HG03066 (cell line): ENCODE measurements at regions not wholly inside any gene's neighbourhood (a gene's known extent, or its start where the extent isn't known, plus 50 kb on each side); places are given as distances from the start of the nearest gene placed in this dataset.
"Not testable (repeated sequence)": the region's sequence is repeated elsewhere in the genome, so short reads cannot be mapped to it uniquely, and the experiment has no call there.

Source experiments
- ATAC-seq: cut with Tn5 transposase; IDR thresholded peaks from one replicate; pipeline ENCODE4 v1.9.1; 2021; ENCODE audit warnings: low read depth; ENCODE audit not compliant: unreplicated experiment

DNA sequence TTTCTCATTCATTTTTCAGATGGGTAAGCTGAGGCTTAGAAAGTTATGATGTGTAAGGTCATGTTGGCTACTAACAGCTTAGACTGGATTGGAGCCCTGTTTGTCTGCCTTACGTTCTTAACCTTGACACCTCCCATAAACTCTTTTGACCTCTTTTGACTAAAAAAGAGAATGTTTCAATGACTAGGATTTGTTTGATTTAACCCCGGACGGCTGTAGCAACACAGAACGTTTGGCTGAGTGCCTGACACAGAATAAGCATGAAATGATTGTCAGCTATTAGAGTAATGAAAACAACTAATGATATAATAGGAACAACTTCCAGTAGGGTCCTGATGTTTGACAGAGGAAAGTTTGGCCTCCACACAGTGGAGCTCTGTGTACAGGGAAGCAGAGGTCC lies 83.3 kb upstream of the PDZD8 start:
- ATAC-seq: no peak

DNA sequence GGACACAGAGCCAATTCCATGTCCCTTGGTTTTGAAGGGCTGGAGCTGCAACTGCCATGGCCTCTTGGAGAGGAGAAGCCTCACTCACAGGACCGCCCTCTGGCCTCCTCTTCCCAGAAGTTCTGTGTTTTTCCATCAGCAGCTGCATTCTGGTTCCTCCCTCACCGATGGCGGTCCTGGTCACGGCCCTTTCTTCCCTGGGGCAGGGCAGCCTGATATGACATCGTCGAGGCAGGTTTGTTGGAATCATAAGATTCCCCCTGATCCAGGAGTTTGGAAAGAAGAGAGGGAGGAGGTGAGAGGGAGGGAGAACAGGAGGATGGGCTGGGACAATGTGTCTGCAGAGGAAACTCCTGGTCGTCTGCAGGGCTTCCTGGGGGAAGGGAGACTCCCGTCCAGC lies 82.7 kb upstream of the PDZD8 start:
- ATAC-seq: no peak

DNA sequence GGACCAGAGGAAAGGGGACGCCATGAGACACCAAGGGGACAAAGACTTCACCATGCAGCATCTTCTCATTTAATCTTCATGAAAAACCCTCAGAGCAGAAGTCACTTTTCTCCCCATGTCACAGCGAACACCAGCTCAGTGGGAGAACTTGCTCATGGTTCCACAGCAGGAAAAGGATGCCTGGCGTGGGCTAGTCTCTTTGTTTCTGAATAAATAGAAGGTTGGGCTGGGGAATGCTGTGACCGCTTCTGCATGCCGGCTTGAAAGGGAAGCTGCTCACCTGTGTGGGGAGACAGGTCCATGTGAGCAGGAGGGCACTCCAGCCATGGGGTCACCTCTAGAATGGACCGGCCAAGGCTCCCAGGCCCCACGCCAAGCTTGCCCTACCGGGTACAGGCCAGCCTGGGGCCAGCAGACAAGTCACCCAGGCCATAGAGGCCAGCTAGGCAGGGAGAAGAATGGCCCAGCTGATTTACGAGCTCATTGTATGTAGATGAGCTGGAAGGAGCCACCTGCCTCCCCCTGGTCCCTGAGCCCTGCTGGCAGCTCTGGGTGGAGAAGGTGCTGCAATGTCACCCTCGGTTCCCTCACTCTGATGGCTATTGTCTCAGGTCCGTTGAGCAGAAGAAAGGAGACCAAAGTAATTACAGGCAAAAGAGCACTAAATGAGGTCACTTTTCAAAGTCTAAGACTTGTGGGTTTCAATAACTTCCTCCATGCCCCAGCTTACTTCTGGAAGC lies 82.0 kb upstream of the PDZD8 start:
- ATAC-seq: no peak

DNA sequence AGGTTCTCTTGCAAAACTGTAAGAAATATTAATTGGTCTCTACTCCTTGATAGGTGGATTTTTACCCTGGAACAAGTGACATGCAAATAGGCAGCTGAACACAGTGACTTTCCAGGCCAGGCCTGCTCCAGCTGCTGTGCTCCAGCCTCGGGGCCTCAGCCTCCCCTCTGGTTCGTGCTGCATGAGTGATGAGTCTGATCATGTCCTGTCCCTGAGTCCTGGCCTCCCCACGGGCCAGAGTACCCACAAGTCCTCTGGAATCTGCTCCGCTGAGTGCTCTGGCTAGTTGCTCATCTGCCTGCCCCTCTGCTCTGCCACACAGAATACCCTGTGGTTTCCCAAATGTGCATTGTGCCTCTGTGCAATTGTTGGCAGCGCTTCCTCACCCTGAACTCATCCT lies 80.1 kb upstream of the PDZD8 start:
- ATAC-seq: no peak

DNA sequence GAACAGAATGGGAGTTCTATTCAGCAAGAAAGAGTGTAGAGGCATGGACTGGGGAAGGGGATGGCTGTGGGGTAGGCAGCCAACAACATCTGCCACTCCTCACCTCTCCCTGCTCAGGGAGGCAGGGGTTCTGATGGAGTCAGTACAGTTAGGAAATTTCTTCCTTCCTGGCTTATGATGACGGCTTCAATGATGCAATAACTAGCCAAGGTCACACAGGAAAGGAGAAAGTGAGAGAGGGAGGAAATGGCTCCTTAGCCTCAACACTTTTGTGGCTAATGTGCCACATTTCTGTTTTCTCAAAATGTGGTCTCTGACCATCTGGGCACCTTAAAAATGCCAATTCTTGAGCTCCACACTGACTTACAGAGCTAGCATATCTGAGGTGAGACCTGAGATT lies 79.3 kb upstream of the PDZD8 start:
- ATAC-seq: no peak

DNA sequence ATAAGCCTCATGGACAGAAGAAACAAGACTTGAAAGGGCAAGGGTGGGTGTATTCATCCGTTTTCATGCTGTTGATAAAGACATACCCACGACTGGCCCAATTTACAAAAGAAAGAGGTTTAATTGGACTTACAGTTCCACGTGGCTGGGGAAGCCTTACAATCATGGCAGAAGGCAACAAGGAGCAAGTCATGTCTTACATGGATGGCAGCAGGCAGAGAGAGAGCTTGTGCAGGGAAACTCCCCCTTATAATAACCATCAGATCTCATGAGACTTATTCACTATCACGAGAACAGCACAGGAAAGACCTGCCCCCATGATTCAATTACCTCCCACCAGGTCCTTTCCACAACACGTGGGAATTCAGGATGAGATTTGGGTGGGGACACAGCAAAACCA lies 78.2 kb upstream of the PDZD8 start:
- not testable (repeated sequence) for ATAC-seq

DNA sequence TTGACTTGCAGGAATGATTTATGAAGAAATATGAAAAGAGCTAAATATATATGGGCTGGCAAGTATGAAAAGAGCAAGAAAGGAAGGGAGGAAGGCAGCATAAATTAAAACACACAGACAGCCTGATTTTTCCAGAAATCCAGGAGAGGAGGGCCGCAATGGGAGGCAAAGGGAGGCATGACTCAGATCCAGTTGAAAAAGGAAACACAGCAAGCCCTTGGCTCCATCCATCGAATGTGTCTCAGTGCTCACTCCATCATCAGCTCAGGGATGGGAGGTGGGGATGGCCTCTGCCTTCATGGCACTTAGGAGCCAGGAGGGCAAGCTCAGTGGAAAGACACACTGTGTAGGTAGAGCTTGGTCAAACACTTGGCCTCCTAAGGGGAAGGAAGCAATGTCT lies 75.7 kb upstream of the PDZD8 start:
- no peak for ATAC-seq

DNA sequence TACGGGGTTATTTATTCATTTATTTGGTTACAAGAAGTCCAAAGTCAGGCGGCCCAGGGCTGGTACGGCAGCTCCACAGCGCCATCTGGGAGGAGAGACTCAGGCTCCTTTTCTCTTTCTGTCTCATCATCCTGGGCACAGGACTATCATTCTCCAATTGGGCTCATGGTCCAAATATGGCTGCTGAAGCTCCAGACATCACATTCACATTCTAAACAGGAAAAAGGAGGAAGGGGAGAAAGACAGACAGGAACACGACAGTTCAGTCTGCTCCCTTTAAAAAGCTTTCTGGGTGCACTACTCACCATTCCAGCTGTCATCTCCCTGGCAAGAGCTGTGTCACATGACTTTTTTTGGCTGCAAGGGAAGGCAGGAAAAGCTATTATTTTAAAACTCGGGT lies 74.4 kb upstream of the PDZD8 start:
- no peak for ATAC-seq

DNA sequence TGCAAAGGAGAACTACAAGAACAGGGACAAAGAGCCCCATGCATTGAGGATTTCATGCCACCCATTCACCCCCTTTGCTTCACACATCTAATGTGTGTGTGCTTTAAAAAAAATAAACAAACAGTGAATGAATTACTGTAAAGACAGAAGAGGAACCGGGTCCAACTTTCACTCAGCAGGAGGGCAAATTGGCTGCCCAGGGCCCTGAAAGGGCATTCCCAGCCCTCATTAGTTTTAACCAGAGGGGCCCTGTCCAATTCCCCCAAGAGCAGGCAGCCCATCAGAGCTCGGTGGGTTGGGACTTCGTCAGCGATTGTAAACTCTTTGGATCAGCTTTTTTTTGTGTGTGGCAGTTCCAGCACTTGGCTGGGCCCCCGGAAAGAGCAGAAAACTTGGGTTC lies 73.6 kb upstream of the PDZD8 start:
- ATAC-seq: no peak

DNA sequence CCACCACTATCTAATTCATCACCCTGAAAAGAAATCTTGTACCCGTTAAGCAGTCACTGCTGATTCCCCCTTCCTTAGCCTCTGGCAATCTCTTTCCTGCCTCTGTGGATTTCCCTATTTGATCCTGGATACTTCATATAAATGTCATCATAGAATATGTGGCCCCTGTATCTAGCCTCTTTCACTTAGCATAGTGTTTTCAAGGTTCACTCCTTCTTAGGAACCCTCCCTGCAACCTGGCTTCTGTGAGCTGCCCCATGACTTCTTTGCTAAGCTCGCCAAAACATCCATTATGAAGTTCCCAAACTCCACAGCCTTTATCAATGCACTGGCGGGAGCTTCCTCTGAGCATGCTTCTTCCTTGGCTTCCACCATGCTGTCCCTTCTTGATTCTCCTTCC lies 70.8 kb upstream of the PDZD8 start:
- ATAC-seq: no peak

DNA sequence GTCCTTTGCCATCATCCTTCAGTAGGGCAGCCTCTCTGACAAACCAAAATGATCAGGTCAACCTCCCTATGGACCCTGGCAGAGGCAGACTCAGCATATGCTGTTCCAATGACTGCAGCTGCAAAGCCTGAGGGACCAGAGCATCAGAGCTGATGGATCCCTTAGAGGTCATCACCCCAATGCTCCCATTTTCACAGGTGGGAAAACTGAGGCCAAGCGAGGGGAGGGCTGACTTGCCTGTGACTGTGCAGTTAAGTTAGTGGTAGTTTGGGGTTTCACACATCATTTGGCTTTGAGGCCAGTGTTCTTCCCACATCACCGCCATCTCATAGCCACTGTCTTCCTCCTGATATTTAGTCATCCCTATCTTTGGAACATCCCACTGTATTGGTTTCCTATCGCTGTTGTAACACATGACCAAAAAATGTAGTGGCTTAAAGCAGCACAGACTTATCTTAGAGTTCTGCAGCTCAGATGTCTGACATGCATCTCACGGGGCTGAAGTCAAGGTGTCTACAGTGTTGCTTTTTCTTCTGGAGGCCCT lies 69.3 kb upstream of the PDZD8 start:
- no peak for ATAC-seq

DNA sequence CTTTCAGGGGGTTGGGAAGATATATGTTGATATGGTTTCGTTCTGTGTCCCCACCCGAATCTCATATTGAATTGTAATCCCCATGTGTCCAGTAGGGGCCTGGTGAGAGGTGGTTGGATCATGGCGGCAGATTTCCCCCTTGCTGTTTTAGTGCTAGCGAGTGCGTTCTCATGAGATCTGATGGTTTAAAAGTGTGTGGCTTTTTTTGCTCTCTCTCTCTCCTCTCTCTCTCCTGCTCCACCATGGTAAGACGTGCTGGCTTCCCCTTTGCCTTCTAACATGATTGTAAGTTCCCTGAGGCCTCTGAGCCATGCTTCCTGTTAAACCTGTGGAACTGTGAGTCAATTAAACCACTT lies 68.4 kb upstream of the PDZD8 start:
- ATAC-seq: no peak

DNA sequence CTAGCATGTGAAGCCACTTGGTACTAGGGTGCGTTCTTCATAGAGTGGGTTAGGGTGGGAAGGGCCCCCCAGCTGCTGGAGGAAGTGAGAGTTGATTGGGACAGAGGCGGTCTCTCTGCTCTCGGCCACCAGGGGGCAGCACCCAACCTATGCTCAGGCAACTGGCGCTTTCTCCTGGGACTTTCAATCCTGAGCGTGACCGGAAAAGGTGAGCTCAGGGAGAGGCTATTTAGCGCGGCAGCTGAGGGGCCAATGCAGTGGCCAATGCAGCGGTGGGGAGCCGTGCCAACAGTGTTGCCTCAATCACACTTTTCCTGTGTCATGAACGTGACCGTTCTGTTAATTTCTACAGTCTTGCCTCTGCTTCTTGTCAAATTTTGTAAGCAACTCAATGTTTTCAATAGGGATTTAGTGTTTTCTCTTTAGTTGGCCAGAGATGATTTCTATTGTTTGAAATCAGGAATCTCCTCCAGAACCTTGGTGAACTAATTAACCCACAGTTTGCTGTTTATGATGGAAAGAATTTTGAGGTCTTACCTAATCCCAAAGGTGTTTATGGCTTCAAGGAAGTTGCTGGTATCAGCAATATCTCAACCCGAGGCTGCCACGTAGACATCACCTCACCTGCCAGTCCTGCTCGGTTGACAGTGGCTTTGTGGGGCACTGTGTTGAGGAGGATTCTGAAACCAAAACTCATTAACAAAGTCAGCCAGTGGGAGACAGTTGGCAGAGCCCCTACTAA lies 67.9 kb upstream of the PDZD8 start:
- no peak for ATAC-seq

DNA sequence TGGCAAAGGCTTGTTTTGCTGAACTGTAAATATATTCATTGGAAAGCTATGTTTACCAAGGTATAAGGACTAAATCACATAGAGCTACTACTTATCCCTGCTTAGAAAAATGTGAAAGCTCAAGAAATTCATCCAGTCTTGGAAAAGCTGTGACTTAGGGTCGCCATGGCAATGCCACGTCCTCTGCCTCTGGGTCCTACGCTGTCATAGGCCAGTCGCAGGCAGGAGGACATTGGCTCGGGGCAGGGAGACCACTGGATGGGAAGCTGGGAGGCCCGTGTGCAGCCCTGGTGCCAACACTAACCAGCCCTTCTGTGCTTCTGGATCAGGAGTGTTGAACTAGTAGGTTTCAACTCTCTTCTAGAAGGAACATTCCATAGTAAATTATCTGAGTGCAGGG lies 67.3 kb upstream of the PDZD8 start:
- ATAC-seq: no peak

DNA sequence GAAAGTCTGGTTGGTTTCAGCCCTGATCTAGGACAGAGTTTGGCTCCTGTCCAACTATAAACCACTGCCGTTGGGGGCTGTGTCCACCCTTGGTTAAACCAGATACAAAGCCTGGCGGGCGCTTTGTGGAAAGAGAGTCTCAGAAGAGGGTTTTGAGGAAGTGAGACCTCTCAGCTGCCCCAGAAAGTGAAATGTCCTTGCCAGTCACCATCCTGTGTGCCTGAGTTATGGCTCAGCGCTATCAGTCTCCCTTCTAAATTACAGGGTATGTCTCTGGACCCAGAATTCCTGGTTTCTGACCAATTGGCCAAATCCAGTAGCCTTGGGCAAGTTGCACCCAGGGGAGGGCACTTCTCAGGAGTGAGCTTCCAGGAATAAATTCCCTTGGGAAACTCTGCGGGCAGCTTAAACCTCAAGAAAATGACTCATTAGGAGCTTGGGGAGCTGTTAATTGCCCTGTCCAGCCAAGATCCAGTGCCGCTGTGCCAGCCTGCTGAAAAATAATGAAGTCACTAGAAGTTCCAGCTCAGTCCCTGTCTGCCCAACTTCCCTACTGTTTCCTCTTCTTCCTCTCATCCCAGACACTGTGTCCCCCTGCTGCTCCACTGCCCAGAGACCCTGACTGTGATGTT lies 66.7 kb upstream of the PDZD8 start:
- peak; percentile 55 for ATAC-seq

DNA sequence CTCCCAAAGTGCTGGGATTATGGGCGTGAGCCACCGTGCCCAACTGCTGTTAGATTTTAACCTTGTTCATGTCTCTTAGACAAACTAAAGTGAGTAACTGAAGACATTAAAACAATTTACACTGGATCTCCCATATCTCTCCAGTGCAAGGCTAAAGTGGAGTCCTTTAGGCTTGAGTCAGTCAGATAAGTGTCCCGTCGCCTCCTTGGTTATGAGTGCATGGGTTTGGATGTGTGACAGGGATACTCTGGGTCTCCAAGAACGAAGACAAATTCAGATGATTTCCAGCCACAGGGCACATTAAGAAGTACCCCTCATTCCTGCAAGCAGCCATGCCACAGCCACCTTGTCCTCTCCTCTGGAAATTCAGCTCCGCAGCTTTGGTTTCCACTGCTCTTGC lies 66.1 kb upstream of the PDZD8 start:
- ATAC-seq: no peak

DNA sequence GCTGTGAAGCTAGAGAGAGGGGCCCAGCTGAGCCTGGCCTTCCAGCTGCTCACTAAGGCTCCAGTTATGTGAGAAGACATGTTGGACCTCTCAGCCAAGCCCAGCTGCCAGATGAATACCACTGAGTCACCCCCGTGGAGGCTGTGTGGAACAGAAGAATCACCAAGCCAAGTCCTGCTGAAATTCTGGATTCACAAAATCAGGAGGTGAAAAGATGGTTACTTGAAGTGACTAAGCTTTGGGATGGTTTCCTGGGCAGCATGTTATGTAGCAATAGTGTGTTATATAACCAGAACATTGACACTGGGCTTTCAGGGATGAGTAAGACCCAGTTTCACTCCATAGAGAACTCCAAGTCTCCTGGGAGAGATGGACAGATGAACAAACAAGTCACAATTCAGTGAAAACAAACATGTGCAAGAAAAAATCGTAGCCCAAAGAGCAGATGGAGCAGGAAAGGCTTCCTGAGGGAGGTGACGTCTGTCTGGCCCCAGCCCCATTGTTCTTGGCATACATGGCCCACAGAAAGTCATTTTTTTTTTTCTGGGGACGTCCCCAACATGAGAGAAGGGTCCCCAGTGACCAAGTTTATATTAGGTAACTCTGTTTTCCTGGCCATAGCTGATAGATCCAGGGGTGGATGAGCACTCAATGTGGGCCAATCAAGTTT lies 64.1 kb upstream of the PDZD8 start:
- ATAC-seq: no peak

DNA sequence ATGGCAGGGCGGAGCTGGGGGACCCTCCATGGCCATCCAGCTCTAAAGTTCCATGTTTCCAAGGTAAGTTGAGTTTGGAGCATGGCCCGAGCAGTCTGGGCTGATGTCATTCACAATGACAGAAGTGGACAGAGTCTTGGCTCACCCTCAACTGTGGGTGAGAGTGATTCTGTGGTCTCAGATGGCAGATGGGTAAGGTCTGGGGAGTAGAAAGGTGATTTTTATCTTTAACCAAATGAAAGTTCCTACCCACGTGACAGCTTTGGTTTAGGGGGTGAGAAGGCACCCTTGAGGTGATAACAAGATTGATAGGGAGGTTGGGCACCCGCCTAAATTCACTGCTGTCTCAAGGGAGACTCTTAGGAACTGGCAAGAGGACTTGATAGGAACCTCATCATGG lies 57.6 kb upstream of the PDZD8 start:
- ATAC-seq: no peak

DNA sequence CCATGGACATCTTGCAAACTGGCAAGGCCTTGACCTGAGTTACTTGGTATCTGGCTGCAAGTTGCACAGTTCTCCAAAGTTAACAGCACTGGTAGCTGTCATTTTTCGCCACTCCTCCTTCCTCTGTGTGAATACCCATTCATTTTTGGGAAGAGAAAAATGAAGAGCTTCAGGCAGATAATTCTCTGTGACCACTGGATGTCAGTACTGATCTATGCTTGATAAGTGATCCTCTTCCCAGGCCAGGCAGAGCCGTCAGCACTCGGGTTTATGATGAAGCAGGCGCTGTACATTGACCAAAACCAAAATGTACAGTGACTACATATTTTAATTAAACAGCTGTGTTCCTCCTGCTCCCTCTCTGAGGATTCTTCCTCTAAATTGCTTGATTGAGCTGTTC lies 55.9 kb upstream of the PDZD8 start:
- ATAC-seq: no peak

DNA sequence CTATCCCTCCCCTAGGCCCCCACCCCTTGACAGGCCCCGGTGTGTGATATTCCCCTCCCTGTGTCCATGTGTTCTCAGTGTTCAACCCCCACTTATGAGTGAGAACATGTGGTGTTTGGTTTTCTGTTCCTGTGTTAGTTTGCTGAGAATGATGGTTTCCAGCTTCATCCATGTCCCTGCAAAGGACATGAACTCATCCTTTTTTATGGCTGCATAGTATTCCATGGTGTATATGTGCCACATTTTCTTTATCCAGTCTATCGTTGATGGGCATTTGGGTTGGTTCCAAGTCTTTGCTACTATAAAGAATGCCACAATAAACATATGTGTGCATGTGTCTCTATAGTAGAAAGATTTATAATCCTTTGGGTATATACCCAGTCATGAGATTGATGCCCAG lies 55.3 kb upstream of the PDZD8 start:
- not testable (repeated sequence) for ATAC-seq

DNA sequence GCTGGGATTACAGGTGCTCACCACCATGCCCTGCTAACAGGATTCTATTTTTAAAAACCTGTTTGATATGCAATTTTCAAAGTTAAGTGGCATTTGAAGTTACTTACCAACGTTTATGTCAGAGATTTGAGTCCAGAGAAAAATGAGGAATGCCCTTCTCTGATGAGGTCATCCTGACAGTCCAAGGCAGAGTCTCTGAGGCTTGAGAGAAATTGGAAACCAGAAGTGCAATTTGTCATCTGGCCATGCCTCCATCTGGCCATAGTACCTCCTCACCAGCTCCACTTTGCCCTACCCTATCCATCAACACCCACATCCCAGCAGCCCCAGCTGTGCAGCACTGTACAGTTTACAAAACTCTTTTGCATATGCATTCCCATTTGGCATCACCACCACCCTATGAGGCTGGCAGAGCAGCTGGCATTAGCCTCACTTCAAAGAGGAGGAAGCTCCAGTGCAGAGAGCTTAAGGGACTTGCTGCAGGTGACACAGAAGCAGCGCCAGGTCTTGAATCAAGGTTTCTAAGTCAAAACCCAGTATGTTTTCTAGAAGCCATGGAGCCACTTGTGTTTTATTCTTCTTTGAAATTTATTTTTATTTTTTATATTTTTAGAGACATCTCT lies 54.5 kb upstream of the PDZD8 start:
- ATAC-seq: no peak
